Ovary (tissue), 7 donors: ENCODE measurements at regions not wholly inside any gene's neighbourhood (a gene's known extent, or its start where the extent isn't known, plus 50 kb on each side); places are given as distances from the start of the nearest gene placed in this dataset.

Source experiments
- DNase-seq, 5 donors: peaks; one replicate each; pipeline ENCODE4 v3.0.0-alpha.2; 2019 to 2020
- H3K27ac ChIP-seq, 2 donors: fragments of 200-600 bp; one replicate each; pipeline versions ENCODE4 v1.5.1 to v1.8.0; 2019 to 2022
- H3K27me3 ChIP-seq: fragments of 200-600 bp; one replicate; pipeline ENCODE4 v1.8.0; 2022
- H3K36me3 ChIP-seq: fragments of 200-600 bp; sonication (generic); one replicate; pipeline ENCODE4 v1.5.1; 2019
- H3K4me1 ChIP-seq: one replicate; pipeline ENCODE4 v1.8.1; 2013; ENCODE audit warnings: mild to moderate bottlenecking, moderate library complexity; ENCODE audit not compliant: insufficient read depth
- H3K4me3 ChIP-seq: fragments of 200-600 bp; sonication (generic); one replicate; pipeline ENCODE4 v1.5.1; 2017
- H3K9me3 ChIP-seq, 2 donors: fragments of 200-600 bp in 1 of 2; sonication (generic) in 1 of 2; one replicate each; pipeline versions ENCODE4 v1.5.1 to v1.8.1; 2013 to 2019; ENCODE audit warnings: mild to moderate bottlenecking in 1 of 2, moderate library complexity in 1 of 2
- CTCF ChIP-seq, 3 donors: fragments of 450-650 bp in 2 of 3; fragments of 200-600 bp in 1 of 3; IDR thresholded peaks; one replicate each; pipeline versions ENCODE4 v1.5.1 to v1.8.0; 2016 to 2022; ENCODE audit warnings: antibody characterized with exemption in 3 of 3, mild to moderate bottlenecking in 1 of 3
- EP300 ChIP-seq: sonication (generic); formaldehyde crosslinking; IDR thresholded peaks from one replicate; pipeline ENCODE4 v1.6.1; 2017; ENCODE audit warnings: antibody characterized with exemption
- POLR2A ChIP-seq: fragments of 450-650 bp; IDR thresholded peaks from one replicate; pipeline ENCODE4 v1.6.1; 2017; ENCODE audit warnings: antibody characterized with exemption, mild to moderate bottlenecking, moderate library complexity
- WGBS, 3 donors: extraction: QIAGEN DNeasy Blood & Tissue Kit in 1 of 3; methylation state at CpG; one replicate each; pipeline versions ENCODE4 v1.1.5 to v1.1.7; 2013 to 2017; 5-methylcytosine and 5-hydroxymethylcytosine counted together
- intact Hi-C, 4 donors: fragments of 100-400 bp; cut with DNase I; formaldehyde crosslinking; loops; one replicate each; pipeline versions ENCODE4 v1.11.0 to v1.15.1; 2022 to 2023
- donor health status: DM: no; HTN: no; CAD: no; lungs with moderate emphysema.
- donor health status: DM: no; HTN: no; CAD: no.
- donor health status: Bipolar disorder and iron deficiency.
- donor health status: DM: no; HTN: no; CAD: no.
- donor health status: DM: yes; HTN: yes; CAD: no.

- Histone ChIP-seq H3K4me1 (no peaks in the 10 kb centered on the region), H3K27ac (no peak overlapping the region), H3K27me3 (no peaks in the 10 kb centered on the region), H3K9me3 (no peaks in the 10 kb centered on the region), H3K36me3 (no peaks in the 10 kb centered on the region), H3K4me3 (no peak overlapping the region)
- WGBS, 3 donors, result 77 to 85% (median 77%) methylated on average over 9 of the region's 9 CpGs
- no peak for DNase-seq
- TF ChIP-seq POLR2A (no peak), EP300 (no peak)
- intact Hi-C loops, result no loop called here
These were observed 536.8 kb downstream of the MED13L start for GRCh38 chr12:115740586-115741155.

- no peak for TF ChIP-seq POLR2A
- no peak for TF ChIP-seq EP300
- TF ChIP-seq CTCF (IDR thresholded peaks at IDR 0.05), result no peak
- H3K27me3 ChIP-seq, result no peaks in the 10 kb centered on the region
- intact Hi-C loops, result no loop called here
These were observed 539.6 kb downstream of the MED13L start for GRCh38 chr12:115737895-115738294.

GRCh38 chr12:115736360-115736759 lies 541.1 kb downstream of the MED13L start:
- Histone ChIP-seq H3K4me1 (no peaks in the 10 kb centered on the region), H3K9me3 (no peaks in the 10 kb centered on the region), H3K4me3 (no peak overlapping the region), H3K27ac (no peak overlapping the region), H3K36me3 (no peaks in the 10 kb centered on the region), H3K27me3 (no peaks in the 10 kb centered on the region)
- intact Hi-C loops, result no loop called here
- DNase-seq, result no peak
- TF ChIP-seq CTCF (IDR thresholded peaks at IDR 0.05) (no peak), POLR2A (no peak), EP300 (no peak)
- WGBS, 3 donors, result 93 to 99% (median 94%) methylated on average over 3 of the region's 3 CpGs

More at GRCh38 chr12:115737895-115738294, 539.6 kb downstream of the MED13L start:
- WGBS, 3 donors, result 89 to 90% (median 89%) methylated on average over 2 of the region's 2 CpGs
- H3K36me3 ChIP-seq, result no peaks in the 10 kb centered on the region
- DNase-seq, result no peak
- H3K9me3 ChIP-seq, result no peaks in the 10 kb centered on the region
- no peaks in the 10 kb centered on the region for H3K4me1 ChIP-seq
- no peak overlapping the region for H3K4me3 ChIP-seq
- H3K27ac ChIP-seq, result no peak overlapping the region

- no peak overlapping the region for H3K4me3 ChIP-seq
- no peak overlapping the region for H3K27ac ChIP-seq
- TF ChIP-seq EP300 (no peak), POLR2A (no peak), CTCF (IDR thresholded peaks at IDR 0.05) (no peak)
- H3K36me3 ChIP-seq, result no peaks in the 10 kb centered on the region
- H3K4me1 ChIP-seq, result no peaks in the 10 kb centered on the region
- WGBS, 3 donors, result 59 to 77% (median 73%) methylated on average over 4 of the region's 4 CpGs
- no peaks in the 10 kb centered on the region for H3K9me3 ChIP-seq
- DNase-seq, result no peak
- no peaks in the 10 kb centered on the region for H3K27me3 ChIP-seq
- intact Hi-C loops, result no loop called here
These were observed 546.4 kb downstream of the MED13L start for GRCh38 chr12:115730975-115731541.

- 88 to 92% (median 91%) methylated on average over 5 of the region's 5 CpGs for WGBS, 3 donors
- Histone ChIP-seq H3K9me3 (no peaks in the 10 kb centered on the region), H3K4me3 (no peak overlapping the region), H3K4me1 (no peaks in the 10 kb centered on the region), H3K27ac (no peak overlapping the region), H3K27me3 (no peaks in the 10 kb centered on the region), H3K36me3 (no peaks in the 10 kb centered on the region)
- intact Hi-C loops, result no loop called here
- DNase-seq, result no peak
- TF ChIP-seq POLR2A, result no peak
- TF ChIP-seq EP300, result no peak
- TF ChIP-seq CTCF (IDR thresholded peaks at IDR 0.05), result no peak
These were observed 550.8 kb downstream of the MED13L start for GRCh38 chr12:115726691-115727090.
